Body of pancreas (tissue), 4 donors: ENCODE measurements at regions not wholly inside any gene's neighbourhood (a gene's known extent, or its start where the extent isn't known, plus 50 kb on each side); places are given as distances from the start of the nearest gene placed in this dataset.

Source experiments
- CTCF ChIP-seq, 7 experiments: fragments of 450-650 bp in 4 of 7; fragments of 200-600 bp in 3 of 7; sonication (generic) in 3 of 7; IDR thresholded peaks; one replicate each; pipeline ENCODE4 v1.5.1; 2016 to 2019; ENCODE audit warnings: antibody characterized with exemption in 7 of 7
- POLR2A ChIP-seq, 3 donors: fragments of 450-650 bp; IDR thresholded peaks; one replicate each; pipeline ENCODE4 v1.6.1; 2016; ENCODE audit warnings: antibody characterized with exemption in 3 of 3, mild to moderate bottlenecking in 2 of 3

GRCh38 chr5:96037128-96037527 lies 75.5 kb upstream of the ELL2 start:
- TF ChIP-seq POLR2A (IDR thresholded peaks at IDR 0.05) (no peak), CTCF (IDR thresholded peaks at IDR 0.05) (no peak)
